H1 (cell line): ENCODE measurements at regions not wholly inside any gene's neighbourhood (a gene's known extent, or its start where the extent isn't known, plus 50 kb on each side); places are given as distances from the start of the nearest gene placed in this dataset.

Experiments
- CTCF ChIA-PET: fragments of 300-600 bp; sonication (Branson Sonifier 250); formaldehyde crosslinking; loops from one replicate; lab custom pipeline; 2021; ENCODE audit not compliant: partially characterized antibody; lab: Charles Lee
- POLR2A ChIA-PET: fragments of 300-600 bp; sonication (Branson Sonifier 250); formaldehyde crosslinking; loops from one replicate; lab custom pipeline; 2021; ENCODE audit warnings: inconsistent platforms; ENCODE audit not compliant: partially characterized antibody; lab: Charles Lee
- DNase-seq, 2 experiments: peaks; one replicate each; pipeline versions ENCODE4 v3.0.0 to v3.0.0-alpha.2; 2010 to 2022; ENCODE audit warnings: low spot score in 2 of 2, low read depth in 1 of 2, mixed read lengths in 1 of 2
- FAIRE-seq: peaks from 2 replicates; lab custom pipeline; 2011; peaks lifted over from hg19 to GRCh38; lab: Jason Lieb, UNC
- H2AFZ ChIP-seq: 2 replicates; pipeline ENCODE4 v1.8.1; 2012; ENCODE audit warnings: low read length, inconsistent platforms
- H2AK5ac ChIP-seq: 2 replicates; pipeline ENCODE4 v1.6.1; 2013; ENCODE audit warnings: low read depth, low read length
- H2BK120ac ChIP-seq: replicated peaks from 2 replicates; pipeline ENCODE3; 2013; ENCODE audit warnings: low read depth, low read length, inconsistent platforms
- H2BK12ac ChIP-seq: 2 replicates; pipeline ENCODE4 v1.6.1; 2013; ENCODE audit warnings: low read depth, low read length
- H2BK15ac ChIP-seq: 2 replicates; pipeline ENCODE4 v1.6.1; 2013; ENCODE audit warnings: low read length
- H2BK20ac ChIP-seq: 2 replicates; pipeline ENCODE4 v1.6.1; 2013; ENCODE audit warnings: low read length
- H2BK5ac ChIP-seq: 2 replicates; pipeline ENCODE4 v1.6.1; 2013; ENCODE audit warnings: low read depth, low read length
- H3K14ac ChIP-seq: 2 replicates; pipeline ENCODE4 v1.6.1; 2013; ENCODE audit warnings: inconsistent platforms; ENCODE audit not compliant: insufficient read length
- H3K18ac ChIP-seq: 2 replicates; pipeline ENCODE4 v1.6.1; 2013; ENCODE audit warnings: low read length; ENCODE audit errors: extremely low read depth
- H3K23ac ChIP-seq: 2 replicates; pipeline ENCODE4 v1.6.1; 2013; ENCODE audit warnings: inconsistent platforms; ENCODE audit not compliant: insufficient read length
- H3K23me2 ChIP-seq: 2 replicates; pipeline ENCODE4 v1.6.1; 2013; ENCODE audit warnings: low read depth, low read length
- H3K27ac ChIP-seq: 2 replicates; pipeline ENCODE4 v1.6.1; 2011; ENCODE audit warnings: low read depth, low read length, inconsistent platforms
- H3K27me3 ChIP-seq, 4 experiments: replicated peaks in 1 of 4; 1 replicate in 1 of 4; 2 replicates in 3 of 4; pipeline versions ENCODE4 v1.6.1 to v1.8.1; 2011 to 2013; ENCODE audit warnings: low read length in 3 of 4, mild to moderate bottlenecking in 3 of 4, inconsistent platforms in 2 of 4, mixed read lengths in 2 of 4, moderate library complexity in 1 of 4; ENCODE audit not compliant: control insufficient read depth in 3 of 4, insufficient read depth in 3 of 4; ENCODE audit errors: extremely low read depth in 1 of 4
- H3K36me3 ChIP-seq, 4 experiments: 2 replicates each; pipeline versions ENCODE4 v1.6.1 to v1.8.1; 2011 to 2013; ENCODE audit warnings: mild to moderate bottlenecking in 4 of 4, low read length in 3 of 4, moderate library complexity in 2 of 4, control low read depth in 1 of 4, inconsistent platforms in 1 of 4; ENCODE audit not compliant: insufficient read depth in 4 of 4, control insufficient read depth in 2 of 4
- H3K4ac ChIP-seq: replicated peaks from 2 replicates; pipeline ENCODE3; 2013; ENCODE audit warnings: low read length, low read depth, mixed read lengths, inconsistent platforms; ENCODE audit not compliant: insufficient read length
- H3K4me1 ChIP-seq, 4 experiments: replicated peaks in 1 of 4; 1 replicate in 1 of 4; 2 replicates in 3 of 4; pipeline versions ENCODE4 v1.6.1 to v1.8.1; 2011 to 2013; ENCODE audit warnings: low read length in 3 of 4, inconsistent platforms in 2 of 4, mixed read lengths in 1 of 4; ENCODE audit not compliant: insufficient read depth in 4 of 4, control insufficient read depth in 3 of 4
- H3K4me2 ChIP-seq, 2 experiments: 2 replicates each; pipeline versions ENCODE4 v1.6.1 to v1.8.1; 2011 to 2013; ENCODE audit warnings: low read depth in 2 of 2, low read length in 2 of 2, control low read depth in 1 of 2, inconsistent platforms in 1 of 2, mild to moderate bottlenecking in 1 of 2; ENCODE audit not compliant: insufficient read depth in 1 of 2
- H3K4me3 ChIP-seq, 4 experiments: fragments of 200-600, 300-600 bp in 1 of 4; sonication (generic), shearing (Covaris generic), sonication (Bioruptor Twin) in 1 of 4; 2 replicates each; pipeline versions ENCODE4 v1.5.1 to v1.8.1; 2011 to 2016; ENCODE audit warnings: low read length in 4 of 4, low read depth in 3 of 4, control low read depth in 2 of 4, inconsistent platforms in 2 of 4, mild to moderate bottlenecking in 2 of 4, mixed read lengths in 1 of 4, moderate library complexity in 1 of 4; ENCODE audit not compliant: insufficient read depth in 2 of 4; ENCODE audit errors: extremely low read depth in 1 of 4
- H3K56ac ChIP-seq: replicated peaks from 2 replicates; pipeline ENCODE3; 2013; ENCODE audit warnings: low read depth, mild to moderate bottlenecking, mixed read lengths, low read length, inconsistent platforms; ENCODE audit not compliant: insufficient read length
- H3K79me1 ChIP-seq: 2 replicates; pipeline ENCODE4 v1.6.1; 2013; ENCODE audit warnings: low read depth, low read length, control low read depth
- H3K79me2 ChIP-seq, 2 experiments: 2 replicates each; pipeline versions ENCODE4 v1.6.1 to v1.8.1; 2012 to 2013; ENCODE audit warnings: low read length in 2 of 2, mild to moderate bottlenecking in 2 of 2, inconsistent platforms in 1 of 2; ENCODE audit not compliant: insufficient read depth in 2 of 2, control insufficient read depth in 1 of 2
- H3K9ac ChIP-seq, 4 experiments: replicated peaks in 1 of 4; 1 replicate in 1 of 4; 2 replicates in 3 of 4; pipeline versions ENCODE4 v1.6.1 to v1.8.1; 2011 to 2013; ENCODE audit warnings: low read depth in 3 of 4, low read length in 3 of 4, control low read depth in 2 of 4, mild to moderate bottlenecking in 2 of 4, moderate library complexity in 2 of 4, inconsistent platforms in 1 of 4; ENCODE audit errors: extremely low read depth in 1 of 4
- H3K9me3 ChIP-seq, 2 experiments: 2 replicates each; pipeline versions ENCODE4 v1.6.1 to v1.8.1; 2012 to 2013; ENCODE audit warnings: mild to moderate bottlenecking in 2 of 2, moderate library complexity in 2 of 2, control low read depth in 1 of 2, inconsistent platforms in 1 of 2, low read depth in 1 of 2, low read length in 1 of 2, mixed read lengths in 1 of 2; ENCODE audit not compliant: insufficient read depth in 2 of 2
- H4K20me1 ChIP-seq, 2 experiments: replicated peaks in 1 of 2; 2 replicates each; pipeline versions ENCODE3 to v1.8.1; 2011 to 2013; ENCODE audit warnings: inconsistent platforms in 2 of 2, low read length in 2 of 2, mild to moderate bottlenecking in 1 of 2; ENCODE audit not compliant: insufficient read depth in 2 of 2, control insufficient read depth in 1 of 2
- H4K5ac ChIP-seq: 2 replicates; pipeline ENCODE4 v1.6.1; 2013; ENCODE audit warnings: low read length, low read depth, mixed read lengths, inconsistent platforms; ENCODE audit not compliant: insufficient read length
- H4K8ac ChIP-seq: 2 replicates; pipeline ENCODE4 v1.8.0; 2013; ENCODE audit warnings: mild to moderate bottlenecking, moderate library complexity, low read length, inconsistent platforms; ENCODE audit not compliant: insufficient read depth; ENCODE audit errors: extremely low read depth
- H4K91ac ChIP-seq: replicated peaks from 2 replicates; pipeline ENCODE3; 2013; ENCODE audit warnings: low read length, mixed read lengths, inconsistent platforms; ENCODE audit not compliant: insufficient read length
- CEBPB ChIP-seq: IDR thresholded peaks from 2 replicates; pipeline ENCODE4 v1.6.1; 2012; ENCODE audit warnings: low read depth, low read length
- CHD2 ChIP-seq: IDR thresholded peaks from 2 replicates; pipeline ENCODE4 v1.6.1; 2012; ENCODE audit warnings: low read length, improper control_type of control experiment
- CTBP2 ChIP-seq: IDR thresholded peaks from 2 replicates; pipeline ENCODE4 v1.7.0; 2011; ENCODE audit warnings: borderline replicate concordance, mild to moderate bottlenecking, moderate library complexity, mixed read lengths, low read length; ENCODE audit not compliant: insufficient read depth, insufficient read length
- PHF8 ChIP-seq: fragments of 200-600 bp; sonication (generic); conservative IDR thresholded peaks from 2 replicates; pipeline ENCODE4 v1.7.1; 2012; ENCODE audit warnings: low read depth, mild to moderate bottlenecking, inconsistent platforms, low read length, moderate library complexity
- POLR2A ChIP-seq, 2 experiments: IDR thresholded peaks; 1 replicate in 1 of 2; 2 replicates in 1 of 2; pipeline ENCODE4 v1.6.1; 2011; ENCODE audit warnings: low read depth in 2 of 2, low read length in 2 of 2, mild to moderate bottlenecking in 2 of 2; ENCODE audit errors: control extremely low read depth in 1 of 2
- POU5F1 ChIP-seq: IDR thresholded peaks from 2 replicates; pipeline ENCODE4 v1.6.1; 2011; ENCODE audit warnings: low read depth, mild to moderate bottlenecking, low read length, moderate library complexity
- RFX5 ChIP-seq: IDR thresholded peaks from 2 replicates; pipeline ENCODE4 v1.6.1; 2011; ENCODE audit warnings: low read depth, low read length, improper control_type of control experiment, borderline replicate concordance
- SAP30 ChIP-seq: fragments of 300-600 bp; sonication (generic); IDR thresholded peaks from 2 replicates; pipeline ENCODE4 v1.7.1; 2012; ENCODE audit warnings: low read length, moderate library complexity, mild to moderate bottlenecking, inconsistent platforms; ENCODE audit not compliant: insufficient read depth, insufficient replicate concordance
- TAF7 ChIP-seq: optimal IDR thresholded peaks from 2 replicates; pipeline ENCODE3; 2011; ENCODE audit warnings: low read depth, mild to moderate bottlenecking, inconsistent platforms, low read length, moderate library complexity, borderline replicate concordance
- WGBS, 2 experiments: shearing (Covaris generic) in 1 of 2; methylation state at CpG; one replicate each; pipeline versions ENCODE4 v1.1.6 to v1.1.7; 2013 to 2015; ENCODE audit warnings: low lambda C conversion rate in 2 of 2, mixed read lengths in 2 of 2, inconsistent platforms in 1 of 2, low coverage in 1 of 2, missing lambda C conversion rate in 1 of 2; ENCODE audit not compliant: insufficient replicate concordance in 2 of 2, insufficient coverage in 1 of 2, insufficient read length in 1 of 2; ENCODE audit errors: extremely low coverage in 1 of 2, missing lambda C conversion rate in 1 of 2; 5-methylcytosine and 5-hydroxymethylcytosine counted together

DNA sequence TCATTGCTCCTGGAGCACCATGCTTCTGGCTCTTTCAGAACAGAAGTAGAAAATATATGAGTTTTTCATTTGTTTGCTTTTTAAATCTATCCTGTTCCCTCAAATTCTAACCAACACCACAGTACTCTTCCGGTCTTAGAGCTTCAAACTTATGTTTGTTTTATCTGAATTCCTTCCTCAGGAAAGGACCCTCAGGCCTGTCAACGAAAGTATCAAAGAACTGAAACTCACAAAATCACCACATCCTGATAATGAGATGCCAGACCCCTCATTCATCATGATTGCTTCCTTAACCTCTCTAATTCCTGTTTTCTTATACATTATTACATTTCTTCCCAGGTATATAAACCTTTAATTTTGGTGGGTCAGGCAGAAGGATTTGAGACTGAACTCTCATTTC lies 135.2 kb downstream of the BMS1 start:
- Histone ChIP-seq H3K23ac (no peak overlapping the region), H2BK15ac (no peak overlapping the region), H3K4me3 (no peak overlapping the region), H3K27me3 (no peaks in the 10 kb centered on the region), H2BK5ac (no peak overlapping the region), H2AK5ac (no peak overlapping the region), H3K79me1 (no peaks in the 10 kb centered on the region), H4K8ac (no peak overlapping the region), H3K18ac (no peak overlapping the region), H3K56ac (no peak overlapping the region), H3K27ac (no peak overlapping the region), H2BK12ac (no peak overlapping the region), H3K4me2 (no peak overlapping the region), H2AFZ (no peak overlapping the region), H3K4ac (no peak overlapping the region), H4K91ac (no peak overlapping the region), H3K36me3 (no peaks in the 10 kb centered on the region), H4K20me1 (no peaks in the 10 kb centered on the region), H3K9ac (no peak overlapping the region), H3K23me2 (no peaks in the 10 kb centered on the region), H3K79me2 (no peaks in the 10 kb centered on the region), H2BK120ac (no peak overlapping the region), H4K5ac (no peak overlapping the region), H3K9me3 (peaks cover 4 to 7% of the 10 kb centered on the region in 2 experiments; a peak in 2 of 4 replicates), H3K14ac (no peak overlapping the region), H3K4me1 (no peaks in the 10 kb centered on the region), H2BK20ac (no peak overlapping the region)
- DNase-seq: no peak
- WGBS, 2 experiments: 75% methylated on average over 2 of the region's 2 CpGs; no CpG with 5 or more reads in 1 of the 2 experiments
- no peak for FAIRE-seq
- ChIA-PET CTCF (no interaction called here), POLR2A (no interaction called here)
- TF ChIP-seq TAF7: no peak
- no peak for TF ChIP-seq CHD2
- no peak for TF ChIP-seq RFX5
- TF ChIP-seq POLR2A (IDR thresholded peaks at IDR 0.05; ENCODE audit: control extremely low read depth in 1 of 2, low read depth in 2 of 2, low read length in 2 of 2): no peak
- TF ChIP-seq PHF8: no peak
- TF ChIP-seq POU5F1: no peak
- TF ChIP-seq SAP30: no peak
- no peak for TF ChIP-seq CTBP2
- TF ChIP-seq CEBPB: no peak
